RWPE1 (cell line): ENCODE measurements at regions not wholly inside any gene's neighbourhood (a gene's known extent, or its start where the extent isn't known, plus 50 kb on each side); places are given as distances from the start of the nearest gene placed in this dataset.

ENCODE experiments used
- CTCF ChIA-PET: fragments of 350-600 bp; sonication (Branson Sonifier 250); formaldehyde crosslinking; extraction: SDS; loops from one replicate; lab custom pipeline; 2021; lab: Yijun Ruan, JAX
- POLR2A ChIA-PET: fragments of 400-600 bp; formaldehyde crosslinking; extraction: SDS; loops from one replicate; lab custom pipeline; 2020; ENCODE audit warnings: antibody characterized with exemption; ENCODE audit not compliant: low non-redundant PET; lab: Yijun Ruan, JAX
- DNase-seq: peaks from one replicate; pipeline ENCODE4 v3.0.0; 2012; ENCODE audit warnings: low spot score
- H3K27ac ChIP-seq: fragments of 450-650 bp; 2 replicates; pipeline ENCODE4 v1.5.1; 2017
- CTCF ChIP-seq: fragments of 450-650 bp; conservative IDR thresholded peaks from 2 replicates; pipeline ENCODE4 v1.5.1; 2017; ENCODE audit warnings: low read depth, mild to moderate bottlenecking

GRCh38 chr22:49600468-49600867 is 227.2 kb downstream of the BRD1 start:
- DNase-seq: no peak
- POLR2A ChIA-PET: no interaction called here
- CTCF ChIA-PET: no interaction called here
- no peak overlapping the region for H3K27ac ChIP-seq
- no peak for TF ChIP-seq CTCF

DNA sequence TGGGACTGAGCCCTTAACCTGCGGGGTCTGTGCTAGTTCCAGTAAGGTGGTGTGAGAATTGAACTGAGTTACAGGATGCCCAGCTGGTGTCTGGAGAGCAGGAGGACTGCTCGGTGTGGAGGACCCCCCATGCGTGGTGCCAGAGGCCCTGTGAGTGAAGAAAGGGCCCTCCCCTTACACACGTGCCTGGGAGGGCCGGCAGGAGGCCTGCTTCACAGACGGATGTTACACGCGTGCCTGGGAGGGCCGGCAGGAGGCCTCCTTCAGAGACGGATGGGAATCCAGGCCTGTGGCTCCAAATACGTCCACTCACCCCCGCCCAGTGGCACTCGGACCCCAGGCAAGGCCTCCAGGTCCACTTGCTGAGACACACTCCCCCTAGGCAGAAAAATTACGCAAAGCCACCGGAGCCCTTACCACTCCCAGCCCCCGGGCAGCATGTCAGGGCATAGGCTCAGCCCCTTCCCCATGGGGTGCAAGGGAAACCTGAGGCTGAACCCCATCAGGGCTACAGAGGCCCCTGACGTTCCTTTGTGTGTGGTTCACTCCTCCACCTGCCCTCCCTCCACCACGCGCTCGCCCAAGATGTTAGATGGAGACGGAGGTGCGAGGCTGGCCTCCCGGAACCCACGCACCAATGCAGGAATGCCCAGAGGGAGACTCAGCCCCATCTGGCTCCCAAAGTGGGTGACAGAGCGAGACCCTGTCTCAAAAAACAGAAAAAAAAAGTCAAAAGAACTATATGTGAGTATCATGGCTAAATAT is 227.8 kb downstream of the BRD1 start:
- CTCF ChIA-PET: no interaction called here
- TF ChIP-seq CTCF: no peak
- H3K27ac ChIP-seq: no peak overlapping the region
- no peak for DNase-seq
- POLR2A ChIA-PET: no interaction called here

DNA sequence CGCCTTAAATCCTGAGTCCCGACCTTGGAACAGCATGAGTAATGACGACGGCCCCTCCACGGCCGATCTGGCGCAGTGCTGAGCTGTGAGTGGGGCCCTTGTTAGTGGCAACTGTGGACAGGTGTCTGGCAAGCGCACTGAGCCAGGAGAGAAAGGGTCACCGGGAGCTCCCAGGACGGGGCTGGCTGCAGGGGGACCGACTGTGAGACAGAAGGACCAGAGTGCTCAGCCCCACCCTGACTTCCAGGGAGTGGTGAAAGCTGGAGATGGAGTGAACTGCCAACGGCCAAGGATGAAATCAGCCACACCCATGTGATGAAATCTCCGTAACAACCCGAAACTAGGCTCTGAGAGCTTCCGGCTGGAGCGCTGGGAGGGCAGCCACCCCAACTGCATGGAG is 228.6 kb downstream of the BRD1 start:
- no peak for DNase-seq
- POLR2A ChIA-PET: no interaction called here
- CTCF ChIA-PET: no interaction called here
- H3K27ac ChIP-seq: no peak overlapping the region
- no peak for TF ChIP-seq CTCF

DNA sequence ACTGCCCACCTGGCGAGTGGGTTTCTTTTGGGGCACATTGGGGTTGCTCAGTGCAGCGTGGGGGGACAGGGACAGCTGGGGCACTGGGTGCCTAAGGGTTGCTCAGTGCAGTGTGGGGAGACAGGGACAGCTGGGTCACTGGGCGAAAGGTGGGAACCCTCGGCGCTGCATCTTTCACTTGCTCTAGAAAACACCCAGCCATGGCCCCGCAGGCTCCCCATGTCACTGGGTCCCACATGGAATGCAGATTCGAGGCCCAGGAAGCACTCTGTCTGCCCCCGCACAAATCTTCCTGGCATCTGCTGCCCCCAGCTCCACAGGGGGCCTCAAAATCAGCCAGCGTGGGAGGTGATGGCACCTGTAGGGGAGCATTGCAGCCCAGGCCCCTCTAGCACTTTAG is 229.3 kb downstream of the BRD1 start:
- H3K27ac ChIP-seq: no peak overlapping the region
- DNase-seq: no peak
- POLR2A ChIA-PET: no interaction called here
- no peak for TF ChIP-seq CTCF
- CTCF ChIA-PET: no interaction called here

GRCh38 chr22:49597428-49598039 is 230.1 kb downstream of the BRD1 start:
- no peak for TF ChIP-seq CTCF
- POLR2A ChIA-PET: no interaction called here
- CTCF ChIA-PET: no interaction called here
- H3K27ac ChIP-seq: no peak overlapping the region
- DNase-seq: no peak

DNA sequence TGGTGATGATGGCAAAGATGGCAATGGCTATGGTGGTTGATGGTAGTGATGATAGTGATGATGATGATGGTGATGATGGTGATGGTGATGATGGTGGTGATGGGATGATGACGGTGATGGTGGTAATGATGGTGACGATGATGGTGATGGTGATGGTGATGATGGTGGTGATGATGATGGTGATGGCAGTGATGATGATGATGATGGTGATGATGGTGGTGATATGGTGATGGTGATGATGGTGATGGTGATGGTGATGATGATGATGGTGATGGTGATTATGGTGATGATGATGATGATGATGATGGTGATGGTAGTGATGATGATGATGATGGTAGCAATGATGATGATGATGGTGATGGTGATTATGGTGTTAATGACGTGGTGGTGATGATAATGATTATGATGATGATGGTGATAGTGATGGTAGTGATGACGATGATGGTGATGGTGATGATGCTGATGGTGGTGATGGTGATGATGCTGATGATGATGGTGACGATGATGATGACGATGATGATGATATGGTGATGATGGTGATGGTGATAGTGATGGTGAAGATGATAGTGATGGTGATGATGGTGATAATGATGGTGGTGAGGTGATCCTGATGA is 232.1 kb downstream of the BRD1 start:
- DNase-seq: no peak
- ChIA-PET POLR2A (no interaction called here), CTCF (no interaction called here)
- TF ChIP-seq CTCF: no peak
- H3K27ac ChIP-seq: no peak overlapping the region
